Vagina (tissue), 2 donors: ENCODE measurements at regions not wholly inside any gene's neighbourhood (a gene's known extent, or its start where the extent isn't known, plus 50 kb on each side); places are given as distances from the start of the nearest gene placed in this dataset.

ENCODE experiments used
- CTCF ChIP-seq, 3 experiments: fragments of 450-650 bp in 2 of 3; fragments of 200-600 bp in 1 of 3; sonication (generic) in 1 of 3; IDR thresholded peaks; one replicate each; pipeline ENCODE4 v1.5.1; 2017 to 2019; ENCODE audit warnings: antibody characterized with exemption in 3 of 3, mild to moderate bottlenecking in 2 of 3, moderate library complexity in 2 of 3
- POLR2A ChIP-seq, 2 donors: fragments of 450-650 bp; IDR thresholded peaks; one replicate each; pipeline ENCODE4 v1.6.1; 2017; ENCODE audit warnings: antibody characterized with exemption in 2 of 2, mild to moderate bottlenecking in 2 of 2, moderate library complexity in 2 of 2
- POLR2AphosphoS5 ChIP-seq, 2 donors: sonication (generic); formaldehyde crosslinking; IDR thresholded peaks; one replicate each; pipeline ENCODE4 v1.9.0; 2017; ENCODE audit warnings: antibody characterized with exemption in 2 of 2, mild to moderate bottlenecking in 2 of 2, low read depth in 1 of 2; ENCODE audit not compliant: insufficient read depth in 1 of 2

- TF ChIP-seq CTCF (IDR thresholded peaks at IDR 0.05) (no peak), POLR2A (IDR thresholded peaks at IDR 0.05) (no peak), POLR2AphosphoS5 (IDR thresholded peaks at IDR 0.05; ENCODE audit: insufficient read depth in 1 of 2, low read depth in 1 of 2) (no peak)
Observed at GRCh38 chr4:112003231-112003907, 141.9 kb upstream of the FAM241A start.
